PC-9 (cell line): ENCODE measurements at regions not wholly inside any gene's neighbourhood (a gene's known extent, or its start where the extent isn't known, plus 50 kb on each side); places are given as distances from the start of the nearest gene placed in this dataset.

Experiments
- BruUV-seq: library from RNA; stranded (reverse); fragments of 400-500 nt; replicated peaks from 2 replicates; lab custom pipeline; 2021; lab: Mats Ljungman, UMichigan
- CTCF ChIA-PET: fragments of 300-600 bp; sonication (Branson Sonifier 250); formaldehyde crosslinking; loops from one replicate; lab custom pipeline; 2022; ENCODE audit warnings: antibody characterized with exemption; lab: Charles Lee
- POLR2A ChIA-PET: fragments of 300-600 bp; sonication (Branson Sonifier 250); formaldehyde crosslinking; loops from one replicate; lab custom pipeline; 2022; ENCODE audit warnings: antibody characterized with exemption; ENCODE audit not compliant: unreplicated experiment; lab: Charles Lee
- DNase-seq, 2 experiments: peaks; one replicate each; pipeline versions ENCODE4 v3.0.0 to v3.0.0-alpha.2; 2015 to 2022; ENCODE audit warnings: mixed read lengths in 1 of 2
- H2AFZ ChIP-seq: fragments of 200-600 bp; sonication (generic); 2 replicates; pipeline ENCODE4 v1.8.1; 2017; ENCODE audit warnings: antibody characterized with exemption
- H3F3A ChIP-seq: fragments of 200-600 bp; sonication (generic); 2 replicates; pipeline ENCODE4 v1.8.1; 2017; ENCODE audit warnings: antibody characterized with exemption, mild to moderate bottlenecking, low read depth; ENCODE audit not compliant: insufficient read depth
- H3K27ac ChIP-seq: fragments of 200-600 bp; sonication (generic); 2 replicates; pipeline ENCODE4 v1.6.1; 2016; ENCODE audit warnings: mixed run types
- H3K27me3 ChIP-seq: fragments of 200-600 bp; sonication (generic); 2 replicates; pipeline ENCODE4 v1.6.1; 2016; ENCODE audit warnings: low read depth, mixed run types; ENCODE audit not compliant: insufficient read depth
- H3K36me3 ChIP-seq: fragments of 200-600 bp; sonication (generic); 2 replicates; pipeline ENCODE4 v1.6.1; 2016; ENCODE audit warnings: low read depth, mixed run types
- H3K4me1 ChIP-seq: fragments of 200-600 bp; sonication (generic); replicated peaks from 2 replicates; pipeline ENCODE4 v1.6.1; 2016; ENCODE audit warnings: mixed run types; ENCODE audit not compliant: insufficient read depth
- H3K4me2 ChIP-seq: fragments of 200-600 bp; sonication (generic); 2 replicates; pipeline ENCODE4 v1.6.1; 2017; ENCODE audit warnings: mixed run types
- H3K4me3 ChIP-seq: fragments of 200-600 bp; sonication (generic); 2 replicates; pipeline ENCODE4 v1.6.1; 2016; ENCODE audit warnings: mixed run types
- H3K79me2 ChIP-seq: fragments of 200-600 bp; sonication (generic); 2 replicates; pipeline ENCODE4 v1.6.1; 2017; ENCODE audit warnings: low read depth, mixed run types
- H3K9me2 ChIP-seq: fragments of 200-600 bp; sonication (generic); 2 replicates; pipeline ENCODE4 v1.8.1; 2017; ENCODE audit warnings: mild to moderate bottlenecking; ENCODE audit not compliant: insufficient read depth
- H3K9me3 ChIP-seq: fragments of 200-600 bp; sonication (generic); 2 replicates; pipeline ENCODE4 v1.8.1; 2016; ENCODE audit warnings: low read depth; ENCODE audit not compliant: insufficient read depth
- H4K20me1 ChIP-seq: fragments of 200-600 bp; sonication (generic); 2 replicates; pipeline ENCODE4 v1.8.1; 2017; ENCODE audit not compliant: insufficient read depth
- CTCF ChIP-seq: fragments of 200-600 bp; sonication (generic); conservative IDR thresholded peaks from 2 replicates; pipeline ENCODE4 v1.6.1; 2017; ENCODE audit warnings: mixed run types, antibody characterized with exemption, mild to moderate bottlenecking, moderate library complexity
- EZH2 ChIP-seq: fragments of 200-600 bp; sonication (generic); IDR thresholded peaks from 2 replicates; pipeline ENCODE4 v1.8.0; 2017; ENCODE audit warnings: antibody characterized with exemption, low read depth
- intact Hi-C: fragments of 100-400 bp; cut with micrococcal nuclease; formaldehyde crosslinking; loops from one replicate; pipeline ENCODE4 v1.10.0; 2022; ENCODE audit not compliant: unreplicated experiment

GRCh38 chr13:74000876-74001275 lies 133.3 kb downstream of the KLF12 start:
- intact Hi-C loops, result no loop called here
- no TSS peak for BruUV-seq
- Histone ChIP-seq H3K27ac (no peak overlapping the region), H2AFZ (no peak overlapping the region), H3K4me1 (no peaks in the 10 kb centered on the region), H3F3A (no peaks in the 10 kb centered on the region), H3K27me3 (no peaks in the 10 kb centered on the region), H3K4me2 (no peak overlapping the region), H4K20me1 (no peaks in the 10 kb centered on the region), H3K4me3 (no peak overlapping the region), H3K9me3 (no peaks in the 10 kb centered on the region), H3K79me2 (no peaks in the 10 kb centered on the region), H3K36me3 (no peaks in the 10 kb centered on the region), H3K9me2 (no peaks in the 10 kb centered on the region)
- ChIA-PET CTCF (no interaction called here), POLR2A (no interaction called here)
- DNase-seq, result no peak
- TF ChIP-seq CTCF (no peak), EZH2 (no peak)

- no TSS peak for BruUV-seq
- CTCF ChIA-PET, result no interaction called here
- Histone ChIP-seq H3K36me3 (no peaks in the 10 kb centered on the region), H2AFZ (no peak overlapping the region), H3K27ac (no peak overlapping the region), H3K4me3 (no peak overlapping the region), H3K9me2 (no peaks in the 10 kb centered on the region), H3K79me2 (no peaks in the 10 kb centered on the region), H3F3A (no peaks in the 10 kb centered on the region), H4K20me1 (no peaks in the 10 kb centered on the region), H3K4me1 (no peaks in the 10 kb centered on the region), H3K9me3 (no peaks in the 10 kb centered on the region), H3K27me3 (no peaks in the 10 kb centered on the region), H3K4me2 (no peak overlapping the region)
- TF ChIP-seq CTCF (no peak), EZH2 (no peak)
- DNase-seq, result no peak
- POLR2A ChIA-PET, result no interaction called here
- intact Hi-C loops, result no loop called here
Observed at GRCh38 chr13:73998631-73999030, 135.6 kb downstream of the KLF12 start.

GRCh38 chr13:73997964-73998363 lies 136.2 kb downstream of the KLF12 start:
- H3K79me2 ChIP-seq, result no peaks in the 10 kb centered on the region
- CTCF ChIA-PET, result no interaction called here
- no peak overlapping the region for H2AFZ ChIP-seq

More at GRCh38 chr13:73997964-73998363, 136.2 kb downstream of the KLF12 start:
- no peak overlapping the region for H3K4me2 ChIP-seq
- POLR2A ChIA-PET, result no interaction called here
- H3K4me3 ChIP-seq, result no peak overlapping the region
- TF ChIP-seq EZH2, result no peak
- TF ChIP-seq CTCF, result no peak
- no peak overlapping the region for H3K27ac ChIP-seq
- no peaks in the 10 kb centered on the region for H4K20me1 ChIP-seq
- no peaks in the 10 kb centered on the region for H3K4me1 ChIP-seq
- intact Hi-C loops, result no loop called here
- H3K9me3 ChIP-seq, result no peaks in the 10 kb centered on the region
- H3F3A ChIP-seq, result no peaks in the 10 kb centered on the region
- H3K9me2 ChIP-seq, result no peaks in the 10 kb centered on the region
- BruUV-seq, result no TSS peak
- no peaks in the 10 kb centered on the region for H3K36me3 ChIP-seq
- DNase-seq, result no peak
- H3K27me3 ChIP-seq, result no peaks in the 10 kb centered on the region
